ENCODE measurements at regions not wholly inside any gene's neighbourhood (a gene's known extent, or its start where the extent isn't known, plus 50 kb on each side); places are given as distances from the start of the nearest gene placed in this dataset.
A peak's percentile ranks its signal among the peaks of the same experiment; 100 is the strongest.

GRCh38 chr18:25563346-25563745 is 211.4 kb upstream of the ZNF521 start:
- TF ChIP-seq MAX (IDR thresholded peaks at IDR 0.05) (no peak), EP300 (IDR thresholded peaks at IDR 0.05; ENCODE audit: borderline replicate concordance) (no peak), ZBTB7A (IDR thresholded peaks at IDR 0.05; ENCODE audit: low read depth) (no peak), TAF1 (IDR thresholded peaks at IDR 0.05; ENCODE audit: low read depth) (no peak), CEBPB (IDR thresholded peaks at IDR 0.05) (no peak), YY1 (IDR thresholded peaks at IDR 0.05; ENCODE audit: low read depth) (no peak), EGR1 (IDR thresholded peaks at IDR 0.05) (no peak), TCF12 (IDR thresholded peaks at IDR 0.05; ENCODE audit: low read depth) (no peak), NFIC (IDR thresholded peaks at IDR 0.05) (no peak)

GRCh38 chr18:25561918-25562317 is 210.0 kb upstream of the ZNF521 start:
- TF ChIP-seq FOXM1 (IDR thresholded peaks at IDR 0.05; ENCODE audit: borderline replicate concordance, low read depth) (no peak), MAX (IDR thresholded peaks at IDR 0.05) (no peak), ZBTB7A (IDR thresholded peaks at IDR 0.05; ENCODE audit: low read depth) (no peak), CREB1 (IDR thresholded peaks at IDR 0.05; ENCODE audit: low read depth) (no peak), TAF1 (IDR thresholded peaks at IDR 0.05; ENCODE audit: low read depth) (no peak), RAD21 (IDR thresholded peaks at IDR 0.05; ENCODE audit: low read depth) (peak; percentile 19; the same call in 1 of the 2 replicates)

- no peak for TF ChIP-seq TCF12 (IDR thresholded peaks at IDR 0.05; ENCODE audit: low read depth)
- TF ChIP-seq EP300 (IDR thresholded peaks at IDR 0.05; ENCODE audit: borderline replicate concordance), result no peak
- TF ChIP-seq ZBTB7A (IDR thresholded peaks at IDR 0.05; ENCODE audit: low read depth), result no peak
- TF ChIP-seq CREB1 (IDR thresholded peaks at IDR 0.05; ENCODE audit: low read depth), result no peak
- no peak for TF ChIP-seq TEAD4 (IDR thresholded peaks at IDR 0.05)
- no peak for TF ChIP-seq FOXM1 (IDR thresholded peaks at IDR 0.05; ENCODE audit: borderline replicate concordance, low read depth)
- TF ChIP-seq, protein P1, sequence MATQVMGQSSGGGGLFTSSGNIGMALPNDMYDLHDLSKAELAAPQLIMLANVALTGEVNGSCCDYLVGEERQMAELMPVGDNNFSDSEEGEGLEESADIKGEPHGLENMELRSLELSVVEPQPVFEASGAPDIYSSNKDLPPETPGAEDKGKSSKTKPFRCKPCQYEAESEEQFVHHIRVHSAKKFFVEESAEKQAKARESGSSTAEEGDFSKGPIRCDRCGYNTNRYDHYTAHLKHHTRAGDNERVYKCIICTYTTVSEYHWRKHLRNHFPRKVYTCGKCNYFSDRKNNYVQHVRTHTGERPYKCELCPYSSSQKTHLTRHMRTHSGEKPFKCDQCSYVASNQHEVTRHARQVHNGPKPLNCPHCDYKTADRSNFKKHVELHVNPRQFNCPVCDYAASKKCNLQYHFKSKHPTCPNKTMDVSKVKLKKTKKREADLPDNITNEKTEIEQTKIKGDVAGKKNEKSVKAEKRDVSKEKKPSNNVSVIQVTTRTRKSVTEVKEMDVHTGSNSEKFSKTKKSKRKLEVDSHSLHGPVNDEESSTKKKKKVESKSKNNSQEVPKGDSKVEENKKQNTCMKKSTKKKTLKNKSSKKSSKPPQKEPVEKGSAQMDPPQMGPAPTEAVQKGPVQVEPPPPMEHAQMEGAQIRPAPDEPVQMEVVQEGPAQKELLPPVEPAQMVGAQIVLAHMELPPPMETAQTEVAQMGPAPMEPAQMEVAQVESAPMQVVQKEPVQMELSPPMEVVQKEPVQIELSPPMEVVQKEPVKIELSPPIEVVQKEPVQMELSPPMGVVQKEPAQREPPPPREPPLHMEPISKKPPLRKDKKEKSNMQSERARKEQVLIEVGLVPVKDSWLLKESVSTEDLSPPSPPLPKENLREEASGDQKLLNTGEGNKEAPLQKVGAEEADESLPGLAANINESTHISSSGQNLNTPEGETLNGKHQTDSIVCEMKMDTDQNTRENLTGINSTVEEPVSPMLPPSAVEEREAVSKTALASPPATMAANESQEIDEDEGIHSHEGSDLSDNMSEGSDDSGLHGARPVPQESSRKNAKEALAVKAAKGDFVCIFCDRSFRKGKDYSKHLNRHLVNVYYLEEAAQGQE (IDR thresholded peaks at IDR 0.05; ENCODE audit: low read depth), result no peak
- no peak for TF ChIP-seq NFIC (IDR thresholded peaks at IDR 0.05)
- no peak for TF ChIP-seq EGR1 (IDR thresholded peaks at IDR 0.05)
- no peak for TF ChIP-seq TAF1 (IDR thresholded peaks at IDR 0.05; ENCODE audit: low read depth)
- no peak for TF ChIP-seq YY1 (IDR thresholded peaks at IDR 0.05; ENCODE audit: low read depth)
- no peak for TF ChIP-seq MAX (IDR thresholded peaks at IDR 0.05)
- no peak for TF ChIP-seq RAD21 (IDR thresholded peaks at IDR 0.05; ENCODE audit: low read depth)
- TF ChIP-seq CEBPB (IDR thresholded peaks at IDR 0.05), result no peak
- TF ChIP-seq, protein P2, sequence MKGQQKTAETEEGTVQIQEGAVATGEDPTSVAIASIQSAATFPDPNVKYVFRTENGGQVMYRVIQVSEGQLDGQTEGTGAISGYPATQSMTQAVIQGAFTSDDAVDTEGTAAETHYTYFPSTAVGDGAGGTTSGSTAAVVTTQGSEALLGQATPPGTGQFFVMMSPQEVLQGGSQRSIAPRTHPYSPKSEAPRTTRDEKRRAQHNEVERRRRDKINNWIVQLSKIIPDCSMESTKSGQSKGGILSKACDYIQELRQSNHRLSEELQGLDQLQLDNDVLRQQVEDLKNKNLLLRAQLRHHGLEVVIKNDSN (IDR thresholded peaks at IDR 0.05), result no peak
Observed at GRCh38 chr18:25560369-25560768, 208.4 kb upstream of the ZNF521 start.

DNA sequence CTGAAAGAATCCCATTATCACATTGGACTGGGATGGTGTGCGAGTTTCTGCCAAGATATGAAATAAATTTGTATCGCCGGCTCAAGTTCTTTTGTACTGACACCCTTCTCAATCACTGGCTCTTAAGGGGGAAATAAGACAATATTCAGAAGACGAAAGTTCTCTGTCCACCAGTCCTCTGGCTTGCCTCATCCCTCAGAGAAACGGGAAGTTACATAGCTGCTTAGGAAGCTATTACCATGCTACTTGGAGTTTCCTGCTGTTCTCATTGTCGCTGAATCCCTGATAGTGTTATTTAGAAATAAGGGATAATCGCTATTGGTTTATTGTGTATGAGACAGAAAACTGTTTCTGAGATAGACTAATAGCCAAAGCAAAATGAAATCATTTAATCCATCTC is 205.0 kb upstream of the ZNF521 start:
- TF ChIP-seq TAF1 (IDR thresholded peaks at IDR 0.05; ENCODE audit: low read depth) (no peak), EP300 (IDR thresholded peaks at IDR 0.05; ENCODE audit: borderline replicate concordance) (no peak), CREB1 (IDR thresholded peaks at IDR 0.05; ENCODE audit: low read depth) (no peak), RAD21 (IDR thresholded peaks at IDR 0.05; ENCODE audit: low read depth) (no peak), NFIC (IDR thresholded peaks at IDR 0.05) (no peak), CEBPB (IDR thresholded peaks at IDR 0.05) (no peak), YY1 (IDR thresholded peaks at IDR 0.05; ENCODE audit: low read depth) (no peak), TEAD4 (IDR thresholded peaks at IDR 0.05) (no peak), EGR1 (IDR thresholded peaks at IDR 0.05) (no peak)
- TF ChIP-seq, protein P1 (IDR thresholded peaks at IDR 0.05; ENCODE audit: low read depth), result no peak
- TF ChIP-seq, protein P2 (IDR thresholded peaks at IDR 0.05), result no peak

DNA sequence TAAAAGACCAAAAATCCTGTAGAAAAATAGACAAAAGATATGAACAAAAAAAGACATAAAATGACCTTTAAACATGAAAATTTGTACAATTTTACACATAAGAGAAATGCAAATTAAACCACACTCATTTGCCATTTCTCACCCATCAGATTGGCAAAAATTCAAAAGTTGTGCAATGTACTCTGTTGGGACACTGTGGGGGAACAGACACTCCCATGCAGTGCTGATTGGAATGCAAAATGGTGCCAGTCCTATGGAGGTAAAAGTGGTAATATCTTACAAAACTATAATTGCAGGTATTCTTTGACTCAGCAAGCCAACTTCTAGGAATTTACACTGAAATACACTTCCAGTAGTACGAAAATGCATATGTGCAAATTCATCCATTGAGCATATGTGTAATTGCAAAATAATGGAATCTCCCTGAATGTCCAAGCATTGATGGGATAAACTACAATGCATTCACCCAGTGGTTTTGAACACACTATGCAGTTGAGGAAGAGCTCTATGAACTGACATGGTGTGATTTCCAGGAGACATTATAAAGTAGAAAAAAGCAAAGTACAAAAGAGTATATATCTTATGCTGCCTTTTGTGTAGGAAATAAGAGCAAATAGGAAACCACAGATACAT is 201.8 kb upstream of the ZNF521 start:
- TF ChIP-seq CEBPB (IDR thresholded peaks at IDR 0.05) (no peak), TAF1 (IDR thresholded peaks at IDR 0.05; ENCODE audit: low read depth) (no peak), ZBTB7A (IDR thresholded peaks at IDR 0.05; ENCODE audit: low read depth) (no peak), YY1 (IDR thresholded peaks at IDR 0.05; ENCODE audit: low read depth) (no peak), NFIC (IDR thresholded peaks at IDR 0.05) (no peak), EGR1 (IDR thresholded peaks at IDR 0.05) (no peak), RAD21 (IDR thresholded peaks at IDR 0.05; ENCODE audit: low read depth) (no peak), MAX (IDR thresholded peaks at IDR 0.05) (no peak), TEAD4 (IDR thresholded peaks at IDR 0.05) (no peak), FOXM1 (IDR thresholded peaks at IDR 0.05; ENCODE audit: borderline replicate concordance, low read depth) (no peak)
- TF ChIP-seq, protein P1 (IDR thresholded peaks at IDR 0.05; ENCODE audit: low read depth), result no peak

All from Ishikawa (cell line).